BLaER1 treated with 17β-estradiol and CSF1 and Interleukin-3, amounts not matched to agents 10 nM and 100 nM (cell line): ENCODE measurements at regions not wholly inside any gene's neighbourhood (a gene's known extent, or its start where the extent isn't known, plus 50 kb on each side); places are given as distances from the start of the nearest gene placed in this dataset.
"Not testable (repeated sequence)": the region's sequence is repeated elsewhere in the genome, so short reads cannot be mapped to it uniquely, and the experiment has no call there.

ENCODE experiments used
- H3K27ac ChIP-seq, 11 experiments: shearing (Covaris generic); formaldehyde crosslinking; 2 replicates each; pipeline ENCODE4 v1.8.1; 2022
- H3K27me3 ChIP-seq, 11 experiments: shearing (Covaris generic); formaldehyde crosslinking; 2 replicates each; pipeline ENCODE4 v1.8.1; 2022
- H3K36me3 ChIP-seq, 11 experiments: shearing (Covaris generic); formaldehyde crosslinking; 2 replicates each; pipeline ENCODE4 v1.8.1; 2022
- H3K4me1 ChIP-seq, 10 experiments: shearing (Covaris generic); formaldehyde crosslinking; 2 replicates each; pipeline ENCODE4 v1.8.1; 2022
- H3K4me2 ChIP-seq, 11 experiments: shearing (Covaris generic); formaldehyde crosslinking; 2 replicates each; pipeline ENCODE4 v1.8.1; 2022
- H3K4me3 ChIP-seq, 10 experiments: shearing (Covaris generic); formaldehyde crosslinking; 2 replicates each; pipeline ENCODE4 v1.8.1; 2022
- H3K9ac ChIP-seq, 11 experiments: shearing (Covaris generic); formaldehyde crosslinking; 2 replicates each; pipeline ENCODE4 v1.8.1; 2022
- H3K9me3 ChIP-seq, 11 experiments: shearing (Covaris generic); formaldehyde crosslinking; replicated peaks in 1 of 11; 2 replicates each; pipeline ENCODE4 v1.8.1; 2022
- H4K20me1 ChIP-seq, 11 experiments: shearing (Covaris generic); formaldehyde crosslinking; 2 replicates each; pipeline ENCODE4 v1.8.1; 2022
- Cebpa-rat ChIP-seq, 11 experiments: shearing (Covaris generic); IDR thresholded peaks; 2 replicates each; pipeline ENCODE4 v1.8.1; 2022

DNA sequence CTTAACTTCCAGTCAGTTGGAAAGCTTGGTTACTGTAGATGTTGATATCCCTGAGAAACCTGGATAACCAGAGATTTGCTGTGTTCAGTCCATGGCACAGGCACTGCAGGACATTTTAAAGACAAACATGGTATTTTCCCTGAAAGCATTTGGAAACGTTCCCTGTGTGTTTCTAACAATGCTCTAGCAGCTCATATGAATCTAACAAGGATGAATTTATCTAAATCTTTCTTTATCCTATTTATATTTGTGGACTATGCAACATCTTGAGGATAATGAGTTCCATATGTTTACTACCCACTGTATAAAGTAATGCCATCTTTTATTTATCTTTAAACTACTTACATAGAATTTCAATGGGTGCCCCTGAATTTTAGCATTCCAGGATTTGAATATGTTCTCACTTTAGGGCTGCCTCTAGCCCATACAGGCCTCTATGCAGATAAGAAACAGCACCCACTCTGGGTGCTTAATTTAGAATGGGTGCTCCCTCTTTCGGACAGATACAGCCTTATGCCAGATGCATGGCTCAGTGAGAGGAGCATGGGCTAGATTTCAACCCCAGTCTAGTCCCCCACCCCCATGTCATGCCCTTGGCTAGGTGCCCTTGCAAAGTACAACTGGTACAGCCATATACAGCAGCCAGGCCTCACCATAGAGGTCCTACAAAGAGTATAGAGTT, 50.6 kb upstream of the NEMP2 start:
- Histone ChIP-seq H3K4me3 (no peak overlapping the region), H3K4me1 (peaks cover 0 to 7% (median 0%) of the 10 kb centered on the region in 10 experiments; a peak in 5 of 20 replicates), H3K27me3 (no peaks in the 10 kb centered on the region), H3K27ac (no peak overlapping the region), H3K9me3 (no peaks in the 10 kb centered on the region; a peak in 1 of 22 replicates), H3K36me3 (no peaks in the 10 kb centered on the region), H3K4me2 (no peak overlapping the region), H3K9ac (no peak overlapping the region), H4K20me1 (no peaks in the 10 kb centered on the region)
- TF ChIP-seq Cebpa-rat (IDR thresholded peaks at IDR 0.05), result no peak

DNA sequence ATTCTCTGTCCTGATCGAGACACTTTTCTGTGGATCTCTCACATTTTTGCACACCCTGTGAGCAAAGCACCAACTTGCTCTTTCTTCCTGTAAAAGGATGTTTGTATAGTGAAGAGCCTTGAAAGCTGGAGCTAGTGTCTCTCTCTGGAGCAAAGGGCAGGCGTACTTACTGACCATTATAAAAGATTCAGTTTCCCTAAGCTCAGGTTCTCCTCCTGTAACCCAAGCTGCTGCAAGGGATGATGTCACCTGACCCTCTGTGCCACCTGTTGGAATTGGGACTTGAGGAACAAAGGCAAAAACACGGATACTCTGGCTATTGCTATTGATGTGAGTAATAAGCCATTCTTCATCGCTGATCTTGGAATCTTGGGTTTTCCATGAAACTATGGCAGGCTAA, 52.6 kb upstream of the NEMP2 start:
- Histone ChIP-seq H3K4me1 (peaks cover 0 to 7% (median 0%) of the 10 kb centered on the region in 10 experiments; a peak in 5 of 20 replicates), H3K27ac (no peak overlapping the region), H3K9me3 (no peaks in the 10 kb centered on the region; a peak in 1 of 22 replicates), H3K9ac (no peak overlapping the region), H4K20me1 (no peaks in the 10 kb centered on the region), H3K4me2 (no peak overlapping the region), H3K27me3 (no peaks in the 10 kb centered on the region), H3K4me3 (no peak overlapping the region), H3K36me3 (no peaks in the 10 kb centered on the region)
- TF ChIP-seq Cebpa-rat (IDR thresholded peaks at IDR 0.05), result no peak

- Histone ChIP-seq H3K27ac (no peak overlapping the region), H3K9me3 (no peaks in the 10 kb centered on the region; a peak in 1 of 22 replicates), H3K4me2 (no peak overlapping the region), H3K4me3 (no peak overlapping the region), H3K9ac (no peak overlapping the region), H3K27me3 (no peaks in the 10 kb centered on the region), H3K36me3 (no peaks in the 10 kb centered on the region), H4K20me1 (no peaks in the 10 kb centered on the region), H3K4me1 (no peaks in the 10 kb centered on the region; a peak in 1 of 20 replicates)
- TF ChIP-seq Cebpa-rat (IDR thresholded peaks at IDR 0.05), result no peak
Observed at GRCh38 chr2:190589008-190589407, 54.5 kb upstream of the NEMP2 start.

GRCh38 chr2:190591437-190591836, 56.9 kb upstream of the NEMP2 start:
- Histone ChIP-seq H3K4me2 (no peak overlapping the region), H3K27me3 (no peaks in the 10 kb centered on the region), H3K27ac (no peak overlapping the region), H3K4me3 (no peak overlapping the region), H4K20me1 (no peaks in the 10 kb centered on the region), H3K9me3 (no peaks in the 10 kb centered on the region), H3K9ac (no peak overlapping the region), H3K36me3 (no peaks in the 10 kb centered on the region), H3K4me1 (peaks cover 0 to under 1% (median 0%) of the 10 kb centered on the region in 10 experiments; a peak in 3 of 20 replicates)
- no peak for TF ChIP-seq Cebpa-rat (IDR thresholded peaks at IDR 0.05)

DNA sequence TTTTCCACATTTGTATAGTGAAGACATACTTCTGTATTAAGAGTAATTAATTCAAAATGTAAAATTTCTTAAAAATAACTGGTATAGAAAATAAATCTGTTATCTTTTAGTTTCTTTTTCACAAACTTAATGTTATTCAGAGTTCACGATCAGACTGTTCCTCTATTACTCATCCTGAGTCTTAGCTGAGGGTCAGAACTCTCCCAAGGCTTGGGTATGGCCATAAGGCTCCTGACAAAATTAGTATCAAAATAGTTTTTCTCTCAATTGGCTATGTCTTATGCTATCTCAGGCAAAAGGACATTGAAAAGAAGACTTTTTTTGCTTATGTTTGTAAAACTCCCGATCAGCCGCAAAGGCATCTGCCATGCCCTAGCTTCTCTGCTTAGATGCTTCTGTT, 56.1 kb upstream of the NAB1 start:
- no peak overlapping the region for H3K9ac ChIP-seq
- TF ChIP-seq Cebpa-rat (IDR thresholded peaks at IDR 0.05), result no peak
- peaks cover 0 to 14% (median 11%) of the 10 kb centered on the region in 10 experiments; a peak in 16 of 20 replicates for H3K4me1 ChIP-seq
- H3K9me3 ChIP-seq, result no peaks in the 10 kb centered on the region
- H4K20me1 ChIP-seq, result no peaks in the 10 kb centered on the region
- no peaks in the 10 kb centered on the region for H3K36me3 ChIP-seq
- no peaks in the 10 kb centered on the region for H3K27me3 ChIP-seq
- no peak overlapping the region for H3K4me3 ChIP-seq
- no peak overlapping the region for H3K27ac ChIP-seq
- no peak overlapping the region for H3K4me2 ChIP-seq

GRCh38 chr2:190595879-190596278, 53.0 kb upstream of the NAB1 start:
- H3K9me3 ChIP-seq, H3K9ac ChIP-seq, H3K4me2 ChIP-seq, H3K4me3 ChIP-seq, H3K27me3 ChIP-seq, H3K27ac ChIP-seq, H3K36me3 ChIP-seq, H4K20me1 ChIP-seq: not testable (repeated sequence)
- H3K4me1 ChIP-seq, result peaks cover 24 to 41% (median 33%) of the 10 kb centered on the region in 10 experiments

GRCh38 chr2:190596993-190597392, 51.9 kb upstream of the NAB1 start:
- Histone ChIP-seq H3K27ac (no peak overlapping the region), H3K4me3 (no peak overlapping the region), H3K27me3 (no peaks in the 10 kb centered on the region), H3K4me2 (peak overlapping the region in 9 of 11 experiments; percentile 11 to 68 (median 49); a peak in 13 of 22 replicates), H4K20me1 (no peaks in the 10 kb centered on the region), H3K4me1 (peaks cover 24 to 41% (median 33%) of the 10 kb centered on the region in 10 experiments), H3K36me3 (no peaks in the 10 kb centered on the region), H3K9me3 (no peaks in the 10 kb centered on the region), H3K9ac (no peak overlapping the region)
- no peak for TF ChIP-seq Cebpa-rat (IDR thresholded peaks at IDR 0.05)

DNA sequence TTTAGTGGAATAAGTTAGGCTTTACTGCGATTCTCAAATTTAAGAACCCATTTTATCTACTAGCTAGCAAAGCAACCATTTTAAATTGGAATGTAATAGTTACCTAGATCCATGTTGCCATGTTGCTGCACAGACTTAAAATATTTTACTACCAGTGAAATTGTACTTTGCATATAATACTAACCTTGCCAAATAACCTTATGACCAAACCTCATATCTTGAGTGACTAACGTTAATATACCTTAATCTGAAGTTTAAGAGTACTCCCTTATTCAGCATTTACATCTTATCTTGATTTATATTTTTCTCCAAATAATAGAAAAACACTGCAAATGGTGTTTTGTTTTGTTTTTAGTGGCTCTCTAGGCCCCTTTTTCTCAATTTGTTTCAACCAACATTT, 50.3 kb upstream of the NAB1 start:
- no peaks in the 10 kb centered on the region for H3K36me3 ChIP-seq
- H3K4me2 ChIP-seq, result peak overlapping the region; percentile 30 to 76 (median 58); a peak in 20 of 22 replicates
- H3K4me1 ChIP-seq, result peaks cover 24 to 41% (median 33%) of the 10 kb centered on the region in 10 experiments
- H3K27me3 ChIP-seq, result no peaks in the 10 kb centered on the region
- H3K4me3 ChIP-seq, result no peak overlapping the region
- peak overlapping the region in 2 of 11 experiments; percentile 43 to 46; a peak in 4 of 22 replicates for H3K27ac ChIP-seq
- no peaks in the 10 kb centered on the region for H3K9me3 ChIP-seq
- H3K9ac ChIP-seq, result no peak overlapping the region; a peak in 1 of 22 replicates
- H4K20me1 ChIP-seq, result no peaks in the 10 kb centered on the region
- no peak for TF ChIP-seq Cebpa-rat (IDR thresholded peaks at IDR 0.05)

GRCh38 chr2:190599073-190599472, 49.8 kb upstream of the NAB1 start:
- H3K9me3 ChIP-seq, result no peaks in the 10 kb centered on the region
- H3K4me2 ChIP-seq, result peak overlapping the region; percentile 30 to 76 (median 58); a peak in 20 of 22 replicates
- TF ChIP-seq Cebpa-rat (IDR thresholded peaks at IDR 0.05), result no peak
- H3K4me3 ChIP-seq, result no peak overlapping the region
- H3K27me3 ChIP-seq, result no peaks in the 10 kb centered on the region
- H3K36me3 ChIP-seq, result no peaks in the 10 kb centered on the region
- H3K9ac ChIP-seq, result no peak overlapping the region; a peak in 1 of 22 replicates
- H4K20me1 ChIP-seq, result no peaks in the 10 kb centered on the region
- peak overlapping the region in 4 of 11 experiments; percentile 4 to 46 (median 25); a peak in 4 of 22 replicates for H3K27ac ChIP-seq
- peaks cover 24 to 41% (median 33%) of the 10 kb centered on the region in 10 experiments for H3K4me1 ChIP-seq
